HT-29 (cell line): ENCODE measurements at regions not wholly inside any gene's neighbourhood (a gene's known extent, or its start where the extent isn't known, plus 50 kb on each side); places are given as distances from the start of the nearest gene placed in this dataset.
"Not testable (repeated sequence)": the region's sequence is repeated elsewhere in the genome, so short reads cannot be mapped to it uniquely, and the experiment has no call there.

Experiments
- DNase-seq: peaks from one replicate; pipeline ENCODE4 v3.0.0-alpha.2; 2015; ENCODE audit warnings: low spot score

DNA sequence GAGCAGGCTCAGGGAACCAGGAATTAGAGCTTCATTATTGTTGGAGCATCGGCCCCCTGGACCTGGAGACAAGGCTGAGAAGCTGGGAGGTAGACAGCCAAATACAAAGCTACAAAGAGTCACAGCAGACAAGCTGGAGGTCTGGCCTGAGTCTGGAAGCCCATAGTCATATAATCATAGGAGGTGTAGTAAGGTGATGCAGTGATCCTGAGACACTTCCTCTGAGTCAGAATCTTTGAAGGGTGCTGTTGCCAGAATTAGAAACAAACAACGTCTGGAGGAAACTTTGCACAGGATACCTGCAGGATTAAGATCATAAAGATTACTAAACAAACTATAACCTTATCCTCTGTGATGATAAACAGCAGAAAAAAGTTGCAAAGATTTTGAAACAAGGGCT is 213.8 kb downstream of the DSC3 start:
- no peak for DNase-seq

- no peak for DNase-seq
Measured at GRCh38 chr18:30819619-30820018, 222.9 kb downstream of the DSC3 start.

DNA sequence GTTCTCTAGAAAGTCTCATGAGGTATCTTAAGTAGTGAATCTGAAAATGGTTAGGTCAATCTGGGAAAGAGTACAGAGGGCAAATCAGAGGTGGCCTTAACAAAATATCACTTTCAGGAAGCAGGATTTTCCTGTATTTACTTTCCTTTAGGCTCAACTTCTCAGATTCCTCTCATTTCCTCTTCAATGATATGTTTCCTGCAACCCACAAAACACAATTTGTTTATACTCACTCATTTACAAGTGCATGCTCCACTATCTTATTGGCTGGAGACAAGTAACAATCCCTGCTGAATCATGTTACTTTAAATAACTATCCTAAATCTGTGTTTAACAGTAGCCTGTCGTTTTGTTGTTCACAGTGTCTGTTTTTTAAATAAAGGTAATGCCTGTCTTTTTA is 228.1 kb downstream of the DSC3 start:
- no peak for DNase-seq

GRCh38 chr18:30811580-30811979 is 231.0 kb downstream of the DSC3 start:
- no peak for DNase-seq

GRCh38 chr18:30810580-30810979 is 232.0 kb downstream of the DSC3 start:
- DNase-seq = no peak

DNA sequence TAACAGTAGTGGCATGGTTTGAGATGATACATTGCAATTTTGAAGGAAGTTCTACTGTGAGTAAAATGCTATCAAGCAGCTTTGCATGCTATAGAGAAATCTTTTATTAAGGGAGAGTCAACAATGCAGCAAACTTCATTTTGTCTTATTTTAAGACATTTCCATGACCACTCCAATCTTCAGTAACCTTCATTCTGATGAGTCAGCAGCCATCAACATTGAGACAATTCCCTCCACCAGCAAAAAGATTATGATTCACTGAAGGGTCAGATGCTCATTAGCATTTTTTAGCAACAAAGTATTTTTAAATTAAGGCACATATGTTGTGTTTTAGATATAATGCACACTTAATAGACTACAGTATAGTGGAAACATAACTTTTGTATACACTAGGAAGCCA is 235.7 kb downstream of the DSC3 start:
- no peak for DNase-seq

- no peak for DNase-seq
Measured at GRCh38 chr18:30800800-30801199, 241.7 kb downstream of the DSC3 start.

- DNase-seq = no peak
Measured at GRCh38 chr18:30792051-30792450, 250.5 kb downstream of the DSC3 start.

DNA sequence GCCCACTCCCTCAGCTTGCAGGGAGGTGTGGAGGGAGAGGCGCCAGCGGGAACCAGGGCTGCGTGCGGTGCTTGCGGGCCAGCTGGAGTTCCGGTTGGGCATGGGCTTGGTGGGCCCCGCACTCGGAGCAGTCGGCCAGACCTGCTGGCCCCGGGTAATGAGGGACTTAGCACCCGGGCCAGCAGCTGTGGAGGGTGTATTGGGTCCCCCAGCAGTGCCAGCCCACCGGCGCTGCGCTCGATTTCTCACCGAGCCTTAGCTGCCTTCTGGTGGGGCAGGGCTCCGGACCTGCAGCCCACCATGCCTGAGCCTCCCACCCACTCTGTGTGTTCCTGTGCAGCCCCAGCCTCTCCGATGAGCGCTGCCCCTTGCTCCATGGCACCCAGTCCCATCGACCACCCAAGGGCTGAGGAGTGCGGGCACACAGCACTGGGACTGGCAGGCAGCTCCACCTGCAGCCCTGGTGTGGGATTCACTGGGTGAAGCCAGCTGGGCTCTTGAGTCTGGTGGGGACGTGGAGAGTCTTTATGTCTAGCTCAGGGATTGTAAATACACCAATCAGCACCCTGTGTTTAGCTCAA is 254.0 kb downstream of the DSC3 start:
- DNase-seq = not testable (repeated sequence)

GRCh38 chr18:30787410-30787809 is 255.1 kb downstream of the DSC3 start:
- DNase-seq = no peak

DNA sequence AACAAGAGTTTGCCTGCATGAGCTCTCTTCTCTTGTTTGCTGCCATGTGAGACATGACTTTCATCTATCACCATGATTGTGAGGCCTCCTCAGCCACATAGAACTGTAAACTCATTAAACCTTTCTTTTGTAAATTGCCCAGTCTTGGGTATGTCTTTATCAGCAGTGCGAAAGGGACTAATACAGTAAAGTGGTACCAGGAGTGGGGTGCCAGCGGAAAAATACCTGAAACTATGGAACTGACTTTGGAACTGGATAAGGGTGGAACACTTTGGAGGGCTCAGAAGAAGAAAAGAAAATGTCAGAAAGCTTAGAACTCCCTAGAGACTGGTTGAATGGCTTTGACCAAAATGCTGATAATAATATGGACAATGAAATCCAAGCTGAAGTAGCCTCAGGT is 260.9 kb downstream of the DSC3 start:
- DNase-seq = no peak

- no peak for DNase-seq
Measured at GRCh38 chr18:30775629-30776028, 266.9 kb downstream of the DSC3 start.

GRCh38 chr18:30772170-30772569 is 270.4 kb downstream of the DSC3 start:
- not testable (repeated sequence) for DNase-seq

GRCh38 chr18:30766053-30766452 is 276.5 kb downstream of the DSC3 start:
- no peak for DNase-seq

- DNase-seq = no peak
Measured at GRCh38 chr18:30765247-30765646, 277.3 kb downstream of the DSC3 start.

GRCh38 chr18:30763902-30764350 is 278.6 kb downstream of the DSC3 start:
- DNase-seq = no peak

DNA sequence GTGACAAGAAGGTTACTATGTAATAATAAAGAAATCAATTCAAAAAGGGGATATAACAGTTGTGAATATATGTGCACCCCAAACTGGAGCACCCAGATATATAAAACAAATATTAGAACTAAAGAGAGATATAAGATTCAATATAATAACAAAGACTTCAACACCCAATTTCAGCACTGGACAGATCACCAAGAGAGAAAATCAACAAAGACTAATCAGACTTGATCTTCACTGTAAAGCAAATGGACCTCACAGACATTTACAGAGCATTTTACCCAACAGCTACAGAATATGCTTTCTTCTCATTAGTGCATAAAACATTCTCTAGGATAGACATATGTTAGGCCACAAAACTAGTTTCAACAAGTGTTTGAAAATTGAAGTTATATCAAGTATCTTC is 287.7 kb downstream of the DSC3 start:
- no peak for DNase-seq

- DNase-seq = no peak
Measured at GRCh38 chr18:30748541-30748940, 294.0 kb downstream of the DSC3 start.

DNA sequence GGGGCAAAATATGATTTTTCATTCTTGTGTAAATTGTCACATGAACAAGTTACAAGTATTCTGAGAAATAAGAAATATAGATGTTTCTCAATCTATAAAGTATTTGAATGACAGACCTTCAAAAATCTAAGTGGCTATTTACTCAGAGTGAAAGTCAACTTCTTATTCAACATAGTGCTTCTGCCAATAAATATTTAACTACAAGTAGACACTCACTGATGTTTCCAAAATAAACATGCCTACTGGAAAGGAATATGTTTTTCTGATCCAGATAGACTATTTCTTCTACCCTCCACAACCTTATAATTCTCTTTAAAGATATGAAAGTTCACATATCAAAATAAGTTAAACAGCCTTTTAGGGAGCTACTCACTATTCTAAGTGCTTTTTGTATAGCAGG is 296.3 kb downstream of the DSC3 start:
- no peak for DNase-seq

DNA sequence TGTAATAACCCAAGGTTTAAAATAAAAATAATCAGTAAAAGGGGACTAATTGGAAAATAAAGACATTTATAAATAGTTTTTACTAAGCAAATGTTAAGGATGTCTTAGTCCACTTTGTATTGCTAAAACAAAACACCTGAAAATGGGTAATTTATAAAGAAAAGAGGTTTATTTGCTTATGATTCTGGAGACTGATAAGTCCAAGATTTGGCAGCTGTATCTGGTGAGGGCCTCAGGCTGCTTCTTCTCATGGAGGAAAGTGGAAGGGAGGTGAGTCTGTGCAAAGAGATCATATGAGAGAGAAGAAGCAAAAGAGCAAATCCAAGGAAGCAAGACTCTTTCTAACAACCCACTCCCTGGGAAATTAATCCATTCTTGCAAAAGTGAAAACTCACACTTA is 299.5 kb downstream of the DSC3 start:
- DNase-seq = no peak

- DNase-seq = no peak
Measured at GRCh38 chr18:30730915-30731314, 311.6 kb downstream of the DSC3 start.

- DNase-seq = no peak
Measured at GRCh38 chr18:30727849-30728248, 314.7 kb downstream of the DSC3 start.

DNA sequence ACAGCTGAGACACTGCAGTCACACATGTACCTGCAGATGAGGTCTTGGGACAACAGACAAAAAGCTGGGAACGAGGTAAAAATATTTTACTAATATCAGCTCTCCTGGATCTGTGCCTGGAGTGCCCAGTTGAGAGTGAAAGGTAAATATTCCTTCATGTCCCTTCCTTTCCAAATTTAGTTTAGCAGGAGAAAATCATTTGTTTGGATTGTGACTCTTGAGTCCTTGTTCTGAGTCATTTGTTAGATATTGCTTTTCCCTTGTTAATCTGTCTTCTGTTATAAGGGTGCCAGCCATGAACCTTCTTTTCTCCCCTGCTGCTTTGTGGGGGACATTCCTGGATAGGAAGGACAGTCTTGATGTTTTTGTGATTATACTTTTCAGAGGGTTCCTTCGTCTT is 329.2 kb downstream of the DSC3 start:
- DNase-seq = no peak

- DNase-seq = no peak
Measured at GRCh38 chr18:30712383-30712782, 330.2 kb downstream of the DSC3 start.
